Activated naive CD8-positive, alpha-beta T cell treated with anti-CD3 and anti-CD28 coated beads for 36 hours (primary cell): ENCODE measurements at regions not wholly inside any gene's neighbourhood (a gene's known extent, or its start where the extent isn't known, plus 50 kb on each side); places are given as distances from the start of the nearest gene placed in this dataset.

Source experiments
- DNase-seq: peaks from one replicate; pipeline ENCODE4 v3.0.0; 2021
- H3K27ac Mint-ChIP-seq: one replicate; pipeline ENCODE4 v1.8.0; 2022; ENCODE audit warnings: mild to moderate bottlenecking, moderate library complexity, mixed read lengths
- H3K27me3 Mint-ChIP-seq: one replicate; pipeline ENCODE4 v1.8.0; 2022; ENCODE audit warnings: mild to moderate bottlenecking, mixed read lengths
- H3K36me3 Mint-ChIP-seq: one replicate; pipeline ENCODE4 v1.8.0; 2021; ENCODE audit warnings: mild to moderate bottlenecking, mixed read lengths
- H3K4me1 Mint-ChIP-seq: one replicate; pipeline ENCODE4 v1.8.0; 2021; ENCODE audit warnings: mixed read lengths
- H3K4me3 Mint-ChIP-seq: one replicate; pipeline ENCODE4 v1.8.0; 2022; ENCODE audit warnings: mild to moderate bottlenecking, moderate library complexity, mixed read lengths
- H3K9me3 Mint-ChIP-seq: one replicate; pipeline ENCODE4 v1.8.0; 2022; ENCODE audit warnings: mixed read lengths

DNA sequence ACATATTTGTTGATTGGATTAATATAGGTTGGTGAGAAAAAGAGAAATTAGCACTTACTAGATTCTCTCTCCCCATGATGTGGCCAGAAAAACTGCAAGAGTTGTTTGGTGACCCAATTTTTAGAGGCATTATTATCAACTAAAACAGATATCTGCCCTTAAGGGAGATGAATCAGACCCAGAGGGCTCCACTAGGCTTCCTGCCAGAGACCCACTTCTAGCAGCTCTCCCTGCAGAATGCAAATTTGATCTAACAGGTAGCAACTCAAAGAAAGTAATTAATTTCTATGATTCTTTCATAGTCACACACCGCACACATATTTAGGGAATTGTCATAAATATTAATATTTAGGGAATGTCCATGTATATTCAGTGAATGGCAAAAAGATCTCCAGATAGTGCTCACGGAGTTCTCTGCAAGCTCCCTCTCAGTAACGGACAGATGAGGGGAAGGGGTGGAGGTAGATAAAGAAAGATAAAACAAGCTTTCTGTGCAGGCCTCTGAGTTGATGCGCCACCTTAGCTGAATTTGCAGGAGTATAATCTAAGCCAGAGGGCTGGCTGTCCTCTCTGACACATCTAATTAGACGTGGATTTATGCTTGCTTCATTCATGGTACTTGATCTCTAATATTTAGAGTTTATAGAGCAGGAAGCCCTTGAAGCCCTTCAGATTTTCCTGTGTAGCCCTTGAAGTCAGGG lies 84.1 kb upstream of the CCDC190 start:
- DNase-seq: no peak
- H3K4me3 Mint-ChIP-seq: no peak overlapping the region
- H3K36me3 Mint-ChIP-seq: no peaks in the 10 kb centered on the region
- H3K4me1 Mint-ChIP-seq: peaks cover 12% of the 10 kb centered on the region
- H3K27me3 Mint-ChIP-seq: peaks cover 34% of the 10 kb centered on the region
- H3K9me3 Mint-ChIP-seq: no peaks in the 10 kb centered on the region
- no peak overlapping the region for H3K27ac Mint-ChIP-seq

DNA sequence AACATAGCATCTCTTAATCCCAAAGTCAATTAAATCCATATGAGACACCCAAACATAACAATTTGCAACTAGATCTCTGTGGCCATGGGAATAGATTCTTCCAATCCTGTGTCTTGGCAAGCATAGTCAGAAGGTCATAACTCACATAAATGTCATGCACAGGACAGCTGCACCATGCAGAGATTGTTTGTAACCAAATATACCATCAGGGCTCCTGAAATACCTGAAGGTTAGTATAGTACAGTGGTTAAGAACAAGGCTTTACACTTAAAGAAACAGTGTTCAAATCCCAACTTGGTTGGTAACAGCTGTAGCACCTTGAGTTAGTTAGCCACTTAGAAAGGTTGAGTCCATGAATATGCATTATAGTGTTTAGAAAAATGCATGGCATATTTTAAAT lies 82.6 kb upstream of the CCDC190 start:
- no peak overlapping the region for H3K27ac Mint-ChIP-seq
- peaks cover 47% of the 10 kb centered on the region for H3K27me3 Mint-ChIP-seq
- H3K36me3 Mint-ChIP-seq: no peaks in the 10 kb centered on the region
- no peaks in the 10 kb centered on the region for H3K9me3 Mint-ChIP-seq
- H3K4me3 Mint-ChIP-seq: no peak overlapping the region
- peaks cover 12% of the 10 kb centered on the region for H3K4me1 Mint-ChIP-seq
- DNase-seq: no peak

DNA sequence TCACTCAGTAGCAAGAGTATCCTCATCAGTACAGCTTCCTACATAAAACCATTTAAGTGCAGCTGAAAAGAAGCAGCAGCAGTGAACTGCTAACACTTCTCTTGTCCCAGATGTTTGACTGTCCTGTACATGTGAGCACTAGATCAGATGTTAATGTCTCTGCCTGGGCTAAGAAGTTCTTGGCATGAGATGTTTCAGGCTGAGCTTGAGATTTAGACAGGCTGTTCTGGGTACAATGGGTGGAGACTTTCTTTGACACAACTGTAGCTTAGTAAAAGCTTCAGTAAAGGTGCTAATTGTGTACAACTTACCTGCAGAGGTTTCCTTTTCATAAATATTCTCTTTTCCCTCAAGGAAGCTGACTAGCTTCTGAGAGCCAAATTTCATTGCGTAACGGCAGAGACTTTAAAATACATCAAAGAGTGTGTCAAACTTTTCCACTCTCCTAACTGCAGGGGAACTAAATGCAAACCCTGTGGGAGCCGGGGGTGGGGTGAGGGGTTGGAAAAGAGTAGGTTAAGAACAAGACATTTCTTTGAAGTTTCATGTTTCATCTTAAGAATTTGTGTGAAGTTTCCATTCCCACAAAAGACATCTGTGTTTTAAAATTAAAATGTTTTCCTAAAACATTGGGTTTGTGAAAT lies 82.1 kb upstream of the CCDC190 start:
- Mint-ChIP-seq H3K4me1 (peaks cover 12% of the 10 kb centered on the region), H3K27ac (no peak overlapping the region), H3K36me3 (no peaks in the 10 kb centered on the region), H3K9me3 (no peaks in the 10 kb centered on the region), H3K27me3 (peaks cover 45% of the 10 kb centered on the region), H3K4me3 (no peak overlapping the region)
- peak; percentile 18 for DNase-seq

DNA sequence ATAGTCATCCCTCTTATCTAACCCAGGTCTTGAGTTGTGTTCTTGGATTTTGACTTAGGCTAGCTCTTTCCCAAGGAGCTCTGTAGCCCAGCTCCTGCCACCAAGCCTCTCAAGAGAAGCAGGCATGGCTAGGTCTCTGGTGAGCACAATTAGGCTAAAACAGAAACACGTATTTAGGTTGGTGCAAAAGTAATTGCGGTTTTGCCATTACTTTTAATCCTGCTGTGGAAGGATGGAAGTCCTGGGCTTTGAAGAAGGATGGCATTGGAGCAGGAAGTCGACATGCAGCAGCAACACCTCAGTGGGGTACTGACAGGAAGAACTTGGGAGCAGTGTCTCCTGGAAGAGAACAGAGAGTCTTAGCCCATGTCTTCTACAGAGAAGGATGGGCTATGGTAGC lies 80.0 kb upstream of the CCDC190 start:
- no peak for DNase-seq
- Mint-ChIP-seq H3K4me1 (peaks cover 12% of the 10 kb centered on the region), H3K27ac (no peak overlapping the region), H3K36me3 (no peaks in the 10 kb centered on the region), H3K4me3 (no peak overlapping the region), H3K27me3 (peaks cover 45% of the 10 kb centered on the region), H3K9me3 (no peaks in the 10 kb centered on the region)

DNA sequence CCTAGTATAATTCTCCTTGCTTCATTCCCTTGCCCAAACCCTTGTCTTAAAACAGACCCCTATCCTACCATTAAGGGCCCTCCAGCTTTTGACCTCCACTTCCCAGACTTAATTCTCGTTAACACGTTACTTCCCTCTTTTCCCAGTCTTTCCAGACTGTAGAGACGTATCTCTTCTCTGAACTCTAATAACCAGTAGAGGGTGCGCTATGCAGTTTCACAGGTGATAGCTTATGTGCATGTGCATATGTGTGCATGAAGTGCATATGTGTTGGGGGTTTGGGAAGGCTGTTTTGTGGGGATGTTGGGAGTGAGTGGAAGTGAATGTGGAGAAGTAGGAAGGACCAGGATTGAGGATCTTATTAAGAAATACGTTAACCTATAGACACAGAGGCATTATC lies 78.1 kb upstream of the CCDC190 start:
- Mint-ChIP-seq H3K27me3 (peaks cover 53% of the 10 kb centered on the region), H3K4me3 (no peak overlapping the region), H3K27ac (no peak overlapping the region), H3K36me3 (no peaks in the 10 kb centered on the region), H3K4me1 (peaks cover 12% of the 10 kb centered on the region), H3K9me3 (no peaks in the 10 kb centered on the region)
- DNase-seq: no peak

DNA sequence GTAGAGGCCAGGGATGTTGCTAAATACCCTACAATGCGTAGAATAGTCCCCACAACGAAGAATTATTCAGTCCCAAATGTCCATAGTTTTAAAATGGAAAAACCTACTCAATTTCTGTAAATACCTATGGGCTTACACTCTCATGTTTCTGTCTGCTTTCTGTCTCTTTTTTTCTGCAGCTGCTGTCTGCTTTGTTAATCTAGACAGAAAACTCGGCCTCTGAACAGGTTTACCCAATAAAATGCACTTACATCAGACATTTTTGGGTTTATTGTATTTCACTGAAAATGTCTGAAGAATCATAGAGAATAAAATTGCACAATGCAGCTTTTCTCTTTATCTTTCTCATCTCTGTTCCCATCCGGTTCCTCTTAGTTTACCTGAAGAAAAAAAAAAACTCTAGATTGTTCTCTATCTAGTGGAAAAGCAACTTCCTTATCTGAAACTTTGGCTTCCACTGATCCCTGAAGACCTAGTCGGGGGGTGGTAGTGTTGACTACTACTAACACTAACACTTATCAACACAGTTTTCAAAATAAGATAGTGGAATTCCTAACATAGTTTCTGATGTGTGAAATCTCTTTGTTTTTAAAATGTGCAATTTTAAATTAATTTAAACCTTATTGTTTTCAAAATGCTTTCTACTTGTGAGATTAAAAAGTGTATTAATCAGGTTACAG lies 76.9 kb upstream of the CCDC190 start:
- H3K36me3 Mint-ChIP-seq: no peaks in the 10 kb centered on the region
- H3K4me3 Mint-ChIP-seq: no peak overlapping the region
- H3K9me3 Mint-ChIP-seq: no peaks in the 10 kb centered on the region
- H3K27me3 Mint-ChIP-seq: peaks cover 53% of the 10 kb centered on the region
- no peak for DNase-seq
- H3K27ac Mint-ChIP-seq: no peak overlapping the region
- peaks cover 7% of the 10 kb centered on the region for H3K4me1 Mint-ChIP-seq

DNA sequence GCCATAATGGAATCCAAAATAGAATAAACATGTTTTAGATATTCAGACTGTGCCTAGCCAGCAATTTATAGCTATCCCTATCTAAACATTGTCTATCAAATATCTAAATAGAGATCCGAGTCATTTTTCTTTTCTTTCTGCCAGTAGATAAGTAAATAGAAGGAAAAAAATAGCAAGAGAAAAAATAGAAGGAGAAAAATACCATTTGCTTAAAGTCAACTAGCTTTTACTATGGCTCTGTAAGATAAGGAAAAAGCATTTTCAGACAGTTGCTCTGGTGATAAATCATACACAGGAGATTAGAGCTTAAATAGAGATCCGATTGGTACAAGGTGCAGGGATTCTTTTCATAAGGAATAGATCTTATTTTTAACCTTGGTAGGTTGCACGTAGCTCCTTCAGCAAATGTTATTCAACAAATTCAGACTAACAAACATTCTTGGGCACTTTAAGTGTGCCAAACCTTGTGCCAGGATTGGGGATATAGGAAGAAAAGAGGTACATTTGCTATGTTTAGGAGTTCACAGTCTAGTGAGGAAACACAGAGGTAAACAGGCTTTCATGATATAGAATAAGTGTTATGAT lies 70.1 kb upstream of the CCDC190 start:
- no peaks in the 10 kb centered on the region for H3K36me3 Mint-ChIP-seq
- DNase-seq: no peak
- H3K9me3 Mint-ChIP-seq: no peaks in the 10 kb centered on the region
- no peak overlapping the region for H3K27ac Mint-ChIP-seq
- no peak overlapping the region for H3K4me3 Mint-ChIP-seq
- H3K4me1 Mint-ChIP-seq: no peaks in the 10 kb centered on the region
- peaks cover 26% of the 10 kb centered on the region for H3K27me3 Mint-ChIP-seq

DNA sequence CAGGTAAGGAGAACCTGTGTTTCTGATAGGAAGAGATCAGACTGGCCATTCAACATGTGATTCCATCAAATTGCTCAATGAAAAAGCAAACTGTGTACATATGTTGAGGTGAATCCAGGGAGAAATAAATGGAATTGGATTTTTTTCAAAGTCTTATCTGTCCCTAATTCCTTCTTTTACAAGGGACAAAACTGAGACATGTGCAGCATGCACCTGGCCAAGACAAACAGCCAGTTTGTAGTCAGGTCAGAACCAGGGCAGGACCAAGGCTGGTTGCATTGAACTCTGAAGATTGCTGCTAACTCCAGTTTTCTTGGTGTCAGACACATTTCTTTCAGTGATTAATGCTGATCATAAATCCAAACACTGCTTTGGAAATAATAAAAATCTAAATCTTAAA lies 69.6 kb upstream of the CCDC190 start:
- Mint-ChIP-seq H3K4me3 (no peak overlapping the region), H3K4me1 (no peaks in the 10 kb centered on the region), H3K9me3 (no peaks in the 10 kb centered on the region), H3K27me3 (peaks cover 27% of the 10 kb centered on the region), H3K36me3 (no peaks in the 10 kb centered on the region), H3K27ac (no peak overlapping the region)
- no peak for DNase-seq

DNA sequence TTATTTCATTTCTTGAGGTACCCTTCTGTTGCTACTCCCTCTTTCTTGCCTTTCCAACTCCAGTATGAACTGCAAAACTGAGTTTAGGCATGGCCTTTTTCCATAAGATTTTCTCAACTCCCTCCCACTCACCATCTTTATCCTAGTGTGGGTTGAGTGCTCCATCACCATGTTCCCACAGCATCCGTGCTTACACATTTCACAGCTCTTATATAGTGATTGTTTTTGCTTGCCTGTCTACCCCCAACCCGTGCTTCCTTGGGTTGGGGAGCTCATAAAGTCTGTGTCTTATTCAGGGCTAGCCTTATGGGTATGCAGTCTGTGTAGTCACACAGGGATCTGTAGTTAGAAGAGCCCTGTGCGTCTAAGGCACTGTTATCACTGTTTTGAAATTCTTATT lies 68.2 kb upstream of the CCDC190 start:
- Mint-ChIP-seq H3K9me3 (no peaks in the 10 kb centered on the region), H3K4me3 (no peak overlapping the region), H3K27ac (no peak overlapping the region), H3K36me3 (no peaks in the 10 kb centered on the region), H3K27me3 (peaks cover 21% of the 10 kb centered on the region), H3K4me1 (no peaks in the 10 kb centered on the region)
- DNase-seq: no peak

DNA sequence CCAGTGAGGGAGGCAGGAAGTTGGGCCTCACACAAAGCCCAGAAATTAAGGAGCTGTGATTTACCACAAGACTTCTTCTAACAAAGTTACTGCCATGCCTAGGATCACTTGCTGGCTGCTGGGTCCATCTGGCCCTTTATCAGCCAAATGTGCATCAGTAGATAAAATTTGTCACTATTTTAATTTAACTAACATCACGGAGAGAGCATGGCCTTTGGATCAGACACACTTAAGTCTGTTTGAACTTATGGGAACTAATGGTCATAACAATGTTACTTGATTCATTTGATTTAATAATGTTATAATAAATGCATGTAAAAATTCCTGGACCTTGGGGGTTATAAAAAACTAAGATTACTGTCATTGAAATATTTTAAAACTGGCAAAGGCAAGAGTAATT lies 67.2 kb upstream of the CCDC190 start:
- Mint-ChIP-seq H3K4me3 (no peak overlapping the region), H3K27me3 (peaks cover 20% of the 10 kb centered on the region), H3K27ac (no peak overlapping the region), H3K9me3 (no peaks in the 10 kb centered on the region), H3K4me1 (no peaks in the 10 kb centered on the region), H3K36me3 (no peaks in the 10 kb centered on the region)
- DNase-seq: no peak

DNA sequence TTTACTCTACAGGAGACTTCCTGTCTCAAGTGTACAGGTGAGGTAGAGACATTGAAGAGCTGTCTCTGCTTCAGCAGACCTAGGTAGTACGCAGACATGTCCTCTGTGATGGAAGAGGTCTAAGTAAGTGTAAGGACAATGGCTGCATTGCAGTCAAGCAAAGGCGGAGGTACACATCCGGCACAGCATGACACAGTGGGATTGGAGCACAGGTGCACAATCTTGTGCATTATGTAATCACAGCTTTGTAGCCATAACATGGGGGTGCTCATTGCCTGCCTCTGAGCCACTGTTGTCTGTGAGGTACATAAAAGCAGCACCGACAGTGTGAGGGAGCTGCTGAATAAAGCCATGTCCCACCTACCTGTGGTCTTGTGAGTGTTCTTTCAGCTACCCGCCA lies 66.4 kb upstream of the CCDC190 start:
- peaks cover 16% of the 10 kb centered on the region for H3K27me3 Mint-ChIP-seq
- no peak for DNase-seq
- H3K36me3 Mint-ChIP-seq: no peaks in the 10 kb centered on the region
- H3K4me3 Mint-ChIP-seq: no peak overlapping the region
- peaks cover 2% of the 10 kb centered on the region for H3K4me1 Mint-ChIP-seq
- no peak overlapping the region for H3K27ac Mint-ChIP-seq
- no peaks in the 10 kb centered on the region for H3K9me3 Mint-ChIP-seq

DNA sequence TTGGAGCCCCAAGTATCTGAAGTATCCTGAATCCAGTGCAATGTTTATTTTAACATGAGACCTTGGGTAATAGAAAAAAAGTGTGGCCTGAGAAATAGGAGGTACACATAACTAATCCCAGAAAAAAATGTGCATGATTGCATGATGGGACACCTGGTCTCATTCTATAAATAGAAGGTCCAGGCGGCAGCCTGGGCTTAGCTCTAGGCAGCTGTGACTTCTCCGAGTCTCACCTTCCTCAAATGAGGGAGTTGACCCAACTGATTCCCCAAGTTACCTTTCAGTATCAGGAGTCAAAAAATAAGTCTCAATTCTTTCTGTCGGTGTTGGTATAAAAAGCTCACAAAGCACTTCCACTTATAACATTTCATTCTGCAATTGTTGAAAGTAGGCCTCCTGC lies 65.9 kb upstream of the CCDC190 start:
- Mint-ChIP-seq H3K4me1 (peaks cover 6% of the 10 kb centered on the region), H3K9me3 (no peaks in the 10 kb centered on the region), H3K4me3 (no peak overlapping the region), H3K27ac (no peak overlapping the region), H3K36me3 (no peaks in the 10 kb centered on the region), H3K27me3 (peaks cover 20% of the 10 kb centered on the region)
- no peak for DNase-seq

DNA sequence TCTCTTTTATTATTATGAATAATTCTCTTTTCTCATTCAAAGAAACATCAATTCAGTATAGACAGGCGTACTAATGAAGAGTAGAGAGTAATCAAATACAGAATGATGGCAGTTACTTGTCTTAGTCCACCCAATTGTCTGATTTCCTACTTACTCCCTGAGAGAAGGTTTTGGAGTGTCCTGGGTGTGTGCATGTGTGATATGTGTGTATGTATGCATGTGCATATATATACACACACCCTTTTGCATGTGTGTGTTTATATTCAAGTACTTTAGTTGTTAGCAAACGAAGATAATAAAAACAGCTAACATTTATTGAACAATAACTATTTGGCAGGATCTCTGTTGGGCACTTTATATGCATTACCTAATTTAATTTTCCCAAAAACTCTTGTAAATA lies 63.2 kb upstream of the CCDC190 start:
- no peaks in the 10 kb centered on the region for H3K36me3 Mint-ChIP-seq
- peaks cover 24% of the 10 kb centered on the region for H3K27me3 Mint-ChIP-seq
- H3K9me3 Mint-ChIP-seq: no peaks in the 10 kb centered on the region
- DNase-seq: no peak
- H3K4me1 Mint-ChIP-seq: peaks cover 6% of the 10 kb centered on the region
- no peak overlapping the region for H3K27ac Mint-ChIP-seq
- H3K4me3 Mint-ChIP-seq: no peak overlapping the region

DNA sequence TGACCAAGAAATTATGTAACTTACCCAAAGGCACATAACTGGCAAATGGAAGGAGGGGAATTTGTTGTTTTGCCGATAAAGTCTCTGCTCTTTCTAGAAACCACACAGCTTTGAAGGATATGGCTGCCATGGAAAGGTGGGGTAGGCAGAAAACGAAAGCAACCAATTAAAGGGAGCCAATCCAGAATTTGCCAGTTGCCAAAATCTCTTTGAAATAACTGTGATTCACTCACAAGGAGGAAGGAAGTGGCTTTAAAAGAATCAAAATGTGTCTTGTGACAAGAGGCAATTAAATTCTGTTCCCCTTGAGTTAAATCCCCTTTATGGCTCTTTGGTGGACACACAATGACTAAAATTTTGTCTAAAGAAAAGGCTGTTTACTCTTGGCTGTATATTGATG lies 61.2 kb upstream of the CCDC190 start:
- no peak overlapping the region for H3K27ac Mint-ChIP-seq
- H3K4me3 Mint-ChIP-seq: no peak overlapping the region
- no peak for DNase-seq
- H3K27me3 Mint-ChIP-seq: peaks cover 31% of the 10 kb centered on the region
- H3K36me3 Mint-ChIP-seq: no peaks in the 10 kb centered on the region
- H3K4me1 Mint-ChIP-seq: peaks cover 6% of the 10 kb centered on the region
- no peaks in the 10 kb centered on the region for H3K9me3 Mint-ChIP-seq

DNA sequence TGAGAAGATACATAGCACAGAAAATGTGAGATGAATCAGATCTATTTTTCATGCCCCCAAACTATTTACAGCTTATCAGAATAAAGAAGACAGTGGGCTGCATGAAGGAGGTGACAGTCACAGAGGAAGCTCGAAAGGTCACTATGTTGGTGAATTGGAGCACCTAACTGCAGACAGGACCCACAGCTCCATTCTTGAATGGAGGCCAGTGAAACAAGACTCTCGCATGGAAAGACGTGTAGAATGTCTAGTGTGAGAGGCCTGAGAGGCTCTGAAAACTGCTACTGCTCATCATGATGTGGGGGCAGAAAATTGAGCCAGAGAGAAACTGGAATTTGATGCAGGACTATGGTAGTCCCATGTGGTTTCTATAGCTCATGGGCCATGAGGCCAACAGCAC lies 60.3 kb upstream of the CCDC190 start:
- Mint-ChIP-seq H3K4me3 (no peak overlapping the region), H3K4me1 (peaks cover 6% of the 10 kb centered on the region), H3K36me3 (no peaks in the 10 kb centered on the region), H3K9me3 (no peaks in the 10 kb centered on the region), H3K27me3 (peaks cover 35% of the 10 kb centered on the region), H3K27ac (no peak overlapping the region)
- no peak for DNase-seq
